ENCODE measurements at regions not wholly inside any gene's neighbourhood (a gene's known extent, or its start where the extent isn't known, plus 50 kb on each side); places are given as distances from the start of the nearest gene placed in this dataset.

DNA sequence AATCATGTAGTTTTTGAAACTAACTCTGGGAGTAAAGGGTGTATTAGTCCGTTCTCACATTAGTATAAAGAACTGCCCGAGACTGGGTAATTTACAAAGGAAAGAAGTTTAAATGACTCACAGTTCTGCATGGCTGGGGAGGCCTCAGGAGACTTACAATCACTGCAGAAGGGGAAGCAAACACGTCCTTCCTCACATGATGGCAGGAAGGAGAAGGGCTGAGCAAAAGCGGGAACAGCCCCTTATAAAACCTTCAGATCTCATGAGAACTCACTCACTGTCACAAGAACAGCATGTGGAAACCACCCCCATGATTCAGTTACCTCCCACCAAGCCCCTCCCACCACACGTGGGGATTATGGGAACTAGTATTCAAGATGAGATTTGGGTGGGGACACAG lies 256.5 kb upstream of the TNRC6C start (continued):
- no peak for TF ChIP-seq MLLT10 (CRISPR knock-in tag; IDR thresholded peaks at IDR 0.05)
- no peak for TF ChIP-seq HOXD1 (CRISPR knock-in tag; IDR thresholded peaks at IDR 0.05)
- no peak for TF ChIP-seq U2AF1 (optimal IDR thresholded peaks at IDR 0.05; ENCODE audit: low read depth, low read length)
- TF ChIP-seq RXRA (CRISPR knock-in tag; IDR thresholded peaks at IDR 0.05), result no peak
- TF ChIP-seq CENPT (CRISPR knock-in tag; IDR thresholded peaks at IDR 0.05; ENCODE audit: low read depth), result no peak
- TF ChIP-seq TBX2 (CRISPR knock-in tag; IDR thresholded peaks at IDR 0.05; ENCODE audit: borderline replicate concordance), result no peak
- TF ChIP-seq JUNB (CRISPR knock-in tag; IDR thresholded peaks at IDR 0.05; ENCODE audit: borderline replicate concordance), result no peak
- no peak for TF ChIP-seq GLMP (CRISPR knock-in tag; IDR thresholded peaks at IDR 0.05; ENCODE audit: borderline replicate concordance)

DNA sequence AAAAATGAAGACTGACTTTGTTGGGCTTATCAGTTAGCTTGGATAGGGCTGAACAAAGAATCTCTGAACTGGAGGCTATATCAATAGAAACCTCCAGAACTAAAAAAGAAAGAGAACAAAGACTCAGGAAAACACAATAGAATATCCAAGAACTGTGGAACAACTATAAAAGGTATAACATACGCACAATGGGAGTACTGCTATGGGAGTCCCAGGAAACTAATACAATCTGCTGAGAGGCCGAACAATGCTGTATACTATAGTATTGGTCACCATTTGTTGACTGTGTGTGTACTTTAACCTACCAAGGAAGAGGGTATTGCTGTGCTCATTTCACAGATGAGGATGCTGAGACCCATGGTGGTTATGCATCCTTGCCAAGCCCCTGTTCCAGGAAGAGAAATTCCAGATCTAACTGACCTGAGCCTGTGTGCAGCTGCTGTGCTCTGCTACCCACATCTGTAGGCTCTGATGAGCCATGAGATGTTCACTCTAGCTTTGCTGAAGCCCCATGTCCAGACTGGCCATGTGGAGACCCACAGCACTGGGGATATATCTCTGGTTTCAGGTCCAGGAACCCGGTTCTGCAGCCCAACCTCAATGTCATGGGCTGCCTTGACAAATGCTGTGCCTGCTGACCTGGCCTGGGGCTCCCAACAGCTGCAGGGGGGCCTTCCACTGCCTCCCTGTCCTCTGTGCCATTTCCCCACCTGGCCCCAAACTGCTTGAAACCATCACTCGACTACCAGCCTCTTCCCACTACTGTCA lies 254.3 kb upstream of the TNRC6C start:
- BruUV-seq (replicated peaks), result no TSS peak
- no peak overlapping the region for H2AFZ ChIP-seq (ENCODE audit: low read length)
- peaks cover 6 to 53% of the 10 kb centered on the region in 2 experiments; a peak in 4 of 5 replicates for H3K27me3 ChIP-seq (ENCODE audit: control insufficient read depth in 1 of 2, insufficient read depth in 2 of 2, low read length in 2 of 2)
- no peaks in the 10 kb centered on the region for H3K79me2 ChIP-seq (ENCODE audit: insufficient read depth, low read length)
- POLR2A ChIA-PET, result no interaction called here
- ATAC-seq (no peak), DNase-seq (ENCODE audit: low spot score) (no peak), FAIRE-seq (no peak)
- CTCF ChIA-PET (ENCODE audit: low intra/inter-chr PET ratio, low total read pairs), result no interaction called here
- intact Hi-C loops (cut with micrococcal nuclease; ENCODE audit: unreplicated experiment) (no loop called here), in situ Hi-C loops (cut with HindIII; ENCODE audit: extremely low pct_ligation_motif_present, low pct_unique_long_range_greater_than_20kb) (no loop called here)
- no peaks in the 10 kb centered on the region for H3K36me3 ChIP-seq (replicated peaks in 1 of 2; ENCODE audit: control insufficient read depth in 1 of 2, insufficient read depth in 2 of 2, low read length in 2 of 2)
- WGBS (ENCODE audit: low lambda C conversion rate), result 11% methylated on average over 3 of the region's 4 CpGs
- H3K4me1 ChIP-seq (ENCODE audit: insufficient read depth, low read length), result no peaks in the 10 kb centered on the region
- H3K4me3 ChIP-seq (replicated peaks in 1 of 3; ENCODE audit: insufficient read depth in 1 of 3, low read depth in 2 of 3, low read length in 3 of 3), result no peak overlapping the region
- no peak overlapping the region for H3K9ac ChIP-seq (ENCODE audit: insufficient read depth, low read depth, low read length)
- no peak for TF ChIP-seq ZNF282 (IDR thresholded peaks at IDR 0.05; ENCODE audit: partially characterized antibody)
- no peak for TF ChIP-seq ZNF562 (CRISPR knock-in tag; IDR thresholded peaks at IDR 0.05; ENCODE audit: borderline replicate concordance)
- TF ChIP-seq ZNF263 (CRISPR knock-in tag; IDR thresholded peaks at IDR 0.05), result no peak
- TF ChIP-seq MTF1 (CRISPR knock-in tag; IDR thresholded peaks at IDR 0.05), result no peak
- no peak for TF ChIP-seq ZNF256 (CRISPR knock-in tag; conservative IDR thresholded peaks at IDR 0.05)
- no peak for TF ChIP-seq ZNF710 (CRISPR knock-in tag; IDR thresholded peaks at IDR 0.05; ENCODE audit: borderline replicate concordance)
- no peaks in the 10 kb centered on the region for H4K20me1 ChIP-seq (ENCODE audit: insufficient read depth, low read length)
- peaks cover 31% of the 10 kb centered on the region for H3K9me3 ChIP-seq (ENCODE audit: low read length)
- H3K27ac ChIP-seq (ENCODE audit: extremely low read length, insufficient read depth, low read length), result no peak overlapping the region
- H3K4me2 ChIP-seq (ENCODE audit: low read depth, low read length), result no peak overlapping the region

Measured in HepG2 (cell line).